ENCODE measurements at regions not wholly inside any gene's neighbourhood (a gene's known extent, or its start where the extent isn't known, plus 50 kb on each side); places are given as distances from the start of the nearest gene placed in this dataset.

DNA sequence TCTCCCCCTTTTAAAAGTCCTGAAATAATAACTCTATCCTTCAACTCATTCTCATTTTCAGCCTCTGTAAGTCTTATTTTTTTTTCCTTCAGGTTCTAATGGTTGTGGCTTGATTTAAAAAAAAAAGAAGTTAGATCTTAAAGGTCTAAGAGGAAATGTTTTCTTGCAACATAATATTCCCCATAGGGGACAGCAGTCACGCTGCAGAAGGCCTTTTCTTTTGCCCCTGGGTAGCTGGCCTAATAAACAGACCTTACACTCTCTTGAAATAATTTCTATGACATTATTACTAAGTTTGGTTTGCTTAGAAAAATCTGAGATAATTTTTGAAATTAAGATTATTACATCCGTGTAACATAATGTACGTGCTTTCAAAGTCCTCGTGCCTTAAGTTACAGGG is 564.1 kb upstream of the SPANXN1 start:
- Histone ChIP-seq H3K27ac (ENCODE audit: low read depth) (no peak overlapping the region), H3K9me2 (ENCODE audit: insufficient read depth) (no peaks in the 10 kb centered on the region), H3K4me1 (ENCODE audit: insufficient read depth) (no peaks in the 10 kb centered on the region), H3K4me3 (no peak overlapping the region), H3K27me3 (ENCODE audit: insufficient read depth) (no peaks in the 10 kb centered on the region), H3F3A (replicated peaks; ENCODE audit: low read depth) (no peaks in the 10 kb centered on the region), H3K4me2 (no peak overlapping the region), H3K79me2 (replicated peaks; ENCODE audit: insufficient read depth) (no peaks in the 10 kb centered on the region), H2AFZ (no peak overlapping the region), H3K36me3 (ENCODE audit: insufficient read depth) (no peaks in the 10 kb centered on the region), H4K20me1 (replicated peaks; ENCODE audit: insufficient read depth) (no peaks in the 10 kb centered on the region)
- H3K27ac Mint-ChIP-seq = no peak overlapping the region
- ATAC-seq = no peak
- no peaks in the 10 kb centered on the region; the same call in 2 of the 3 replicates for H3K36me3 Mint-ChIP-seq (ENCODE audit: low read depth)
- H3K27me3 Mint-ChIP-seq (ENCODE audit: insufficient read depth, low read depth, poor library complexity) = no peaks in the 10 kb centered on the region
- H3K4me3 Mint-ChIP-seq = no peak overlapping the region
- TF ChIP-seq STAT1 (IDR thresholded peaks at IDR 0.05; ENCODE audit: unreplicated experiment) (no peak), POLR2AphosphoS5 (IDR thresholded peaks at IDR 0.05; ENCODE audit: low read depth) (no peak), NANOG (IDR thresholded peaks at IDR 0.05; ENCODE audit: borderline replicate concordance) (no peak), EZH2phosphoT487 (IDR thresholded peaks at IDR 0.05; ENCODE audit: unreplicated experiment) (no peak), JUNB (IDR thresholded peaks at IDR 0.05; ENCODE audit: unreplicated experiment) (no peak), CREB1 (CRISPR knock-in tag; IDR thresholded peaks at IDR 0.05; ENCODE audit: low read depth) (no peak)
- TF ChIP-seq, protein P1, sequence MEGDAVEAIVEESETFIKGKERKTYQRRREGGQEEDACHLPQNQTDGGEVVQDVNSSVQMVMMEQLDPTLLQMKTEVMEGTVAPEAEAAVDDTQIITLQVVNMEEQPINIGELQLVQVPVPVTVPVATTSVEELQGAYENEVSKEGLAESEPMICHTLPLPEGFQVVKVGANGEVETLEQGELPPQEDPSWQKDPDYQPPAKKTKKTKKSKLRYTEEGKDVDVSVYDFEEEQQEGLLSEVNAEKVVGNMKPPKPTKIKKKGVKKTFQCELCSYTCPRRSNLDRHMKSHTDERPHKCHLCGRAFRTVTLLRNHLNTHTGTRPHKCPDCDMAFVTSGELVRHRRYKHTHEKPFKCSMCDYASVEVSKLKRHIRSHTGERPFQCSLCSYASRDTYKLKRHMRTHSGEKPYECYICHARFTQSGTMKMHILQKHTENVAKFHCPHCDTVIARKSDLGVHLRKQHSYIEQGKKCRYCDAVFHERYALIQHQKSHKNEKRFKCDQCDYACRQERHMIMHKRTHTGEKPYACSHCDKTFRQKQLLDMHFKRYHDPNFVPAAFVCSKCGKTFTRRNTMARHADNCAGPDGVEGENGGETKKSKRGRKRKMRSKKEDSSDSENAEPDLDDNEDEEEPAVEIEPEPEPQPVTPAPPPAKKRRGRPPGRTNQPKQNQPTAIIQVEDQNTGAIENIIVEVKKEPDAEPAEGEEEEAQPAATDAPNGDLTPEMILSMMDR (conservative IDR thresholded peaks at IDR 0.05; ENCODE audit: low read depth in 2 of 2) = no peak
- TF ChIP-seq, protein P2, sequence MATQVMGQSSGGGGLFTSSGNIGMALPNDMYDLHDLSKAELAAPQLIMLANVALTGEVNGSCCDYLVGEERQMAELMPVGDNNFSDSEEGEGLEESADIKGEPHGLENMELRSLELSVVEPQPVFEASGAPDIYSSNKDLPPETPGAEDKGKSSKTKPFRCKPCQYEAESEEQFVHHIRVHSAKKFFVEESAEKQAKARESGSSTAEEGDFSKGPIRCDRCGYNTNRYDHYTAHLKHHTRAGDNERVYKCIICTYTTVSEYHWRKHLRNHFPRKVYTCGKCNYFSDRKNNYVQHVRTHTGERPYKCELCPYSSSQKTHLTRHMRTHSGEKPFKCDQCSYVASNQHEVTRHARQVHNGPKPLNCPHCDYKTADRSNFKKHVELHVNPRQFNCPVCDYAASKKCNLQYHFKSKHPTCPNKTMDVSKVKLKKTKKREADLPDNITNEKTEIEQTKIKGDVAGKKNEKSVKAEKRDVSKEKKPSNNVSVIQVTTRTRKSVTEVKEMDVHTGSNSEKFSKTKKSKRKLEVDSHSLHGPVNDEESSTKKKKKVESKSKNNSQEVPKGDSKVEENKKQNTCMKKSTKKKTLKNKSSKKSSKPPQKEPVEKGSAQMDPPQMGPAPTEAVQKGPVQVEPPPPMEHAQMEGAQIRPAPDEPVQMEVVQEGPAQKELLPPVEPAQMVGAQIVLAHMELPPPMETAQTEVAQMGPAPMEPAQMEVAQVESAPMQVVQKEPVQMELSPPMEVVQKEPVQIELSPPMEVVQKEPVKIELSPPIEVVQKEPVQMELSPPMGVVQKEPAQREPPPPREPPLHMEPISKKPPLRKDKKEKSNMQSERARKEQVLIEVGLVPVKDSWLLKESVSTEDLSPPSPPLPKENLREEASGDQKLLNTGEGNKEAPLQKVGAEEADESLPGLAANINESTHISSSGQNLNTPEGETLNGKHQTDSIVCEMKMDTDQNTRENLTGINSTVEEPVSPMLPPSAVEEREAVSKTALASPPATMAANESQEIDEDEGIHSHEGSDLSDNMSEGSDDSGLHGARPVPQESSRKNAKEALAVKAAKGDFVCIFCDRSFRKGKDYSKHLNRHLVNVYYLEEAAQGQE (IDR thresholded peaks at IDR 0.05; ENCODE audit: unreplicated experiment) = no peak
- no peak for DNase-seq (ENCODE audit: low spot score)
- no peaks in the 10 kb centered on the region for H3K4me1 Mint-ChIP-seq
- peaks cover 50% of the 10 kb centered on the region for H3K9me3 Mint-ChIP-seq

DNA sequence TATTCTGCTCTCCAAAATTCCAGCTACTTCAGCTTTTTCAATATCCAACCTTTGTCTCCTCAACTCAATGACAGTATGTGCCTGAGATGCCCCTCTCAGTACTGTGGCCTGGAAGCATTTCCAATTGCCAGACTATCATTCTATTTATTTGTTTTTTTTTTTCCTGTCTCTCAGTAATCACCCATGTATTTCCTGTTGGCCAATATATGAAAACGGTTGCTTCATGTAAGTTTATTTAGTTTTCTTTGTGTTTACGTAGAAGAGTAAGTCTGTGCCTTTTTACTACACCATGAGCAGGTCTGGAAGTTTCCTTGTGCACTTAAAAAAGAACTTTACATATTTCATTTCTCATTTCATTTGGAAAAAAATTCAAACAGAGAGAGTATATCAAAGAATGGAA is 537.5 kb upstream of the SPANXN1 start:
- no peaks in the 10 kb centered on the region for H3F3A ChIP-seq (replicated peaks; ENCODE audit: low read depth)
- Mint-ChIP-seq H3K4me1 (no peaks in the 10 kb centered on the region), H3K27me3 (ENCODE audit: insufficient read depth, low read depth, poor library complexity) (no peaks in the 10 kb centered on the region), H3K4me3 (no peak overlapping the region), H3K36me3 (ENCODE audit: low read depth) (peaks cover 6% of the 10 kb centered on the region), H3K27ac (no peak overlapping the region), H3K9me3 (peaks cover 74% of the 10 kb centered on the region)
- H3K27ac ChIP-seq (ENCODE audit: low read depth) = no peak overlapping the region
- H4K20me1 ChIP-seq (replicated peaks; ENCODE audit: insufficient read depth) = no peaks in the 10 kb centered on the region
- no peaks in the 10 kb centered on the region for H3K79me2 ChIP-seq (replicated peaks; ENCODE audit: insufficient read depth)
- H3K36me3 ChIP-seq (ENCODE audit: insufficient read depth) = no peaks in the 10 kb centered on the region
- H3K4me3 ChIP-seq = no peak overlapping the region
- H3K27me3 ChIP-seq (ENCODE audit: insufficient read depth) = no peaks in the 10 kb centered on the region
- no peaks in the 10 kb centered on the region for H3K4me1 ChIP-seq (ENCODE audit: insufficient read depth)
- DNase-seq (ENCODE audit: low spot score) (no peak), ATAC-seq (no peak)
- H2AFZ ChIP-seq = no peak overlapping the region
- no peak for TF ChIP-seq CREB1 (CRISPR knock-in tag; IDR thresholded peaks at IDR 0.05; ENCODE audit: low read depth)
- TF ChIP-seq, protein P2 (IDR thresholded peaks at IDR 0.05; ENCODE audit: unreplicated experiment) = no peak
- TF ChIP-seq ZNF331 (CRISPR knock-in tag; IDR thresholded peaks at IDR 0.05; ENCODE audit: low read depth) = no peak
- no peak for TF ChIP-seq STAT1 (IDR thresholded peaks at IDR 0.05; ENCODE audit: unreplicated experiment)
- TF ChIP-seq EZH2 (IDR thresholded peaks at IDR 0.05; ENCODE audit: low read depth, unreplicated experiment) = no peak
- TF ChIP-seq, protein P1 (conservative IDR thresholded peaks at IDR 0.05; ENCODE audit: low read depth in 2 of 2) = no peak
- TF ChIP-seq JUNB (IDR thresholded peaks at IDR 0.05; ENCODE audit: unreplicated experiment) = no peak
- TF ChIP-seq POLR2AphosphoS5 (IDR thresholded peaks at IDR 0.05; ENCODE audit: low read depth) = no peak
- no peak for TF ChIP-seq ZNF114 (CRISPR knock-in tag; IDR thresholded peaks at IDR 0.05)
- no peak for TF ChIP-seq EZH2phosphoT487 (IDR thresholded peaks at IDR 0.05; ENCODE audit: unreplicated experiment)
- H3K4me2 ChIP-seq = no peak overlapping the region
- H3K9me2 ChIP-seq (ENCODE audit: insufficient read depth) = no peaks in the 10 kb centered on the region
